HepG2 (cell line): ENCODE measurements at regions not wholly inside any gene's neighbourhood (a gene's known extent, or its start where the extent isn't known, plus 50 kb on each side); places are given as distances from the start of the nearest gene placed in this dataset.

ENCODE experiments used
- ATAC-seq: fragments of 200-7000 bp; cut with Tn5 transposase; 3 replicates; pipeline ENCODE4 v1.9.1; 2020; ENCODE audit warnings: mild to moderate bottlenecking, moderate library complexity
- BruUV-seq: library from RNA; stranded (reverse); fragments of 400-500 nt; replicated peaks from 2 replicates; lab custom pipeline; 2021; lab: Mats Ljungman, UMichigan
- CTCF ChIA-PET: fragments of 300-600 bp; formaldehyde crosslinking; extraction: SDS; loops from one replicate; lab custom pipeline; 2021; ENCODE audit warnings: low total read pairs, inconsistent platforms, low intra/inter-chr PET ratio; lab: Yijun Ruan, JAX
- POLR2A ChIA-PET: fragments of 350-600 bp; sonication (Branson Sonifier 250); formaldehyde crosslinking; loops from one replicate; lab custom pipeline; 2020; ENCODE audit warnings: antibody characterized with exemption, inconsistent platforms; lab: Yijun Ruan, JAX
- DNase-seq: peaks from one replicate; pipeline ENCODE4 v3.0.0-alpha.2; 2015; ENCODE audit warnings: low spot score
- FAIRE-seq: peaks from 3 replicates; lab custom pipeline; 2011; peaks lifted over from hg19 to GRCh38; lab: Jason Lieb, UNC
- H2AFZ ChIP-seq: one replicate; pipeline ENCODE4 v1.6.1; 2011; ENCODE audit warnings: low read length, inconsistent platforms
- H3K27ac ChIP-seq: fragments of 300-600 bp; 3 replicates; pipeline ENCODE4 v1.8.0; 2011; ENCODE audit warnings: mixed run types, mild to moderate bottlenecking, mixed read lengths, low read length, inconsistent platforms; ENCODE audit not compliant: insufficient read depth; ENCODE audit errors: extremely low read length
- H3K27me3 ChIP-seq, 2 experiments: fragments of 200-600 bp in 1 of 2; 2 replicates in 1 of 2; 3 replicates in 1 of 2; pipeline versions ENCODE4 v1.6.0 to v1.8.0; 2011; ENCODE audit warnings: low read length in 2 of 2, mild to moderate bottlenecking in 2 of 2, moderate library complexity in 2 of 2, inconsistent platforms in 1 of 2; ENCODE audit not compliant: insufficient read depth in 2 of 2, control insufficient read depth in 1 of 2
- H3K36me3 ChIP-seq, 2 experiments: fragments of 200-600 bp in 1 of 2; replicated peaks in 1 of 2; 2 replicates in 1 of 2; 3 replicates in 1 of 2; pipeline versions ENCODE4 v1.5.1 to v1.8.0; 2011; ENCODE audit warnings: low read length in 2 of 2, inconsistent platforms in 1 of 2; ENCODE audit not compliant: insufficient read depth in 2 of 2, control insufficient read depth in 1 of 2
- H3K4me1 ChIP-seq: 2 replicates; pipeline ENCODE4 v1.5.1; 2012; ENCODE audit warnings: low read length, inconsistent platforms; ENCODE audit not compliant: insufficient read depth
- H3K4me2 ChIP-seq: 2 replicates; pipeline ENCODE4 v1.6.0; 2011; ENCODE audit warnings: low read depth, low read length, inconsistent platforms
- H3K4me3 ChIP-seq, 3 experiments: fragments of 200-600 bp in 1 of 3; sonication (generic), shearing (Covaris generic) in 1 of 3; replicated peaks in 1 of 3; 2 replicates each; pipeline ENCODE4 v1.5.1; 2011 to 2016; ENCODE audit warnings: low read length in 3 of 3, inconsistent platforms in 2 of 3, low read depth in 2 of 3, mild to moderate bottlenecking in 2 of 3, control low read depth in 1 of 3, mixed read lengths in 1 of 3; ENCODE audit not compliant: insufficient read depth in 1 of 3
- H3K79me2 ChIP-seq: one replicate; pipeline ENCODE4 v1.6.1; 2011; ENCODE audit warnings: low read length, inconsistent platforms; ENCODE audit not compliant: insufficient read depth
- H3K9ac ChIP-seq: 2 replicates; pipeline ENCODE4 v1.6.0; 2011; ENCODE audit warnings: mild to moderate bottlenecking, low read depth, low read length, inconsistent platforms; ENCODE audit not compliant: insufficient read depth
- H3K9me3 ChIP-seq: 2 replicates; pipeline ENCODE4 v1.5.1; 2012; ENCODE audit warnings: mild to moderate bottlenecking, low read length
- H4K20me1 ChIP-seq: 2 replicates; pipeline ENCODE4 v1.6.0; 2011; ENCODE audit warnings: inconsistent platforms, mild to moderate bottlenecking, low read length, moderate library complexity; ENCODE audit not compliant: insufficient read depth
- CHD4 ChIP-seq: fragments of 200-600 bp; sonication (generic); IDR thresholded peaks from 2 replicates; pipeline ENCODE4 v1.7.0; 2017; ENCODE audit warnings: mild to moderate bottlenecking, low read length, borderline replicate concordance
- ELF4 ChIP-seq: sonication (generic); formaldehyde crosslinking; IDR thresholded peaks from 2 replicates; pipeline ENCODE4 v1.5.0; 2020; ENCODE audit warnings: missing genetic modification reagents, mild to moderate bottlenecking, moderate library complexity, borderline replicate concordance
- FOXJ3 ChIP-seq: sonication (generic); formaldehyde crosslinking; IDR thresholded peaks from 2 replicates; pipeline ENCODE4 v1.4.0; 2020; ENCODE audit warnings: missing genetic modification reagents, mild to moderate bottlenecking, borderline replicate concordance
- GTF2F1 ChIP-seq: fragments of 150-350 bp; IDR thresholded peaks from 2 replicates; pipeline ENCODE4 v1.6.1; 2014; ENCODE audit warnings: low read length
- MATR3 ChIP-seq: sonication (generic); formaldehyde crosslinking; IDR thresholded peaks from 2 replicates; pipeline ENCODE4 v1.4.0; 2020; ENCODE audit warnings: missing genetic modification reagents
- NFRKB ChIP-seq: fragments of 450-650 bp; IDR thresholded peaks from 2 replicates; pipeline ENCODE4 v1.6.1; 2017
- RAD21 ChIP-seq: fragments of 450-650 bp; formaldehyde crosslinking; IDR thresholded peaks from 2 replicates; pipeline ENCODE4 v1.5.0; 2020; ENCODE audit warnings: mild to moderate bottlenecking
- RARA ChIP-seq: IDR thresholded peaks from 2 replicates; pipeline ENCODE4 v1.6.1; 2016; ENCODE audit warnings: missing genetic modification reagents, missing compliant biosample characterization
- RBFOX2 ChIP-seq: fragments of 200-400 bp; formaldehyde crosslinking; IDR thresholded peaks from 2 replicates; pipeline ENCODE4 v1.6.1; 2017; ENCODE audit warnings: low read depth, mild to moderate bottlenecking, low read length
- RFX3 ChIP-seq: IDR thresholded peaks from 2 replicates; pipeline ENCODE4 v1.6.1; 2016; ENCODE audit warnings: missing biosample characterization, missing genetic modification reagents
- SIX1 ChIP-seq: sonication (generic); formaldehyde crosslinking; IDR thresholded peaks from 2 replicates; pipeline ENCODE4 v1.4.0; 2020; ENCODE audit warnings: missing genetic modification reagents, borderline replicate concordance
- ZNF12 ChIP-seq: sonication (generic); formaldehyde crosslinking; IDR thresholded peaks from 2 replicates; pipeline ENCODE4 v1.5.0; 2020; ENCODE audit warnings: missing genetic modification reagents
- ZNF24 ChIP-seq: fragments of 450-650 bp; IDR thresholded peaks from 2 replicates; pipeline ENCODE4 v1.6.1; 2017; ENCODE audit warnings: antibody characterized with exemption, mild to moderate bottlenecking
- ZNF572 ChIP-seq: sonication (generic); formaldehyde crosslinking; IDR thresholded peaks from 2 replicates; pipeline ENCODE4 v1.5.1; 2020; ENCODE audit warnings: mild to moderate bottlenecking, missing genetic modification reagents
- ZSCAN22 ChIP-seq: sonication (generic); formaldehyde crosslinking; IDR thresholded peaks from 2 replicates; pipeline ENCODE4 v1.4.0; 2020; ENCODE audit warnings: mild to moderate bottlenecking, missing genetic modification reagents
- WGBS: methylation state at CpG from one replicate; pipeline ENCODE4 v1.1.6; 2017; ENCODE audit warnings: low lambda C conversion rate; 5-methylcytosine and 5-hydroxymethylcytosine counted together
- in situ Hi-C: cut with HindIII; loops from 2 replicates; pipeline ENCODE4 v1.10.0; 2017; ENCODE audit warnings: low pct_unique_long_range_greater_than_20kb; ENCODE audit not compliant: extremely low pct_ligation_motif_present
- intact Hi-C: fragments of 100-400 bp; cut with micrococcal nuclease; formaldehyde crosslinking; loops from one replicate; pipeline ENCODE4 v1.10.0; 2022; ENCODE audit not compliant: unreplicated experiment
- TF ChIP-seq, protein P1 (sequence below), 2 experiments: sonication (generic) in 1 of 2; formaldehyde crosslinking in 1 of 2; IDR thresholded peaks; 2 replicates each; pipeline versions ENCODE4 v1.5.1 to v1.6.1; 2011 to 2020; ENCODE audit warnings: borderline replicate concordance in 1 of 2, low read depth in 1 of 2, low read length in 1 of 2, mild to moderate bottlenecking in 1 of 2, missing genetic modification reagents in 1 of 2, moderate library complexity in 1 of 2
- TF ChIP-seq, protein P2 (sequence below): sonication (generic); formaldehyde crosslinking; IDR thresholded peaks from 2 replicates; pipeline ENCODE4 v1.4.0; 2020; ENCODE audit warnings: missing genetic modification reagents
- TF ChIP-seq, protein P3 (sequence below): IDR thresholded peaks from 2 replicates; pipeline ENCODE4 v1.6.1; 2012; ENCODE audit warnings: low read depth, low read length, improper control_type of control experiment
- TF ChIP-seq, protein P4 (sequence below): fragments of 450-650 bp; IDR thresholded peaks from 2 replicates; pipeline ENCODE4 v1.6.1; 2017

DNA sequence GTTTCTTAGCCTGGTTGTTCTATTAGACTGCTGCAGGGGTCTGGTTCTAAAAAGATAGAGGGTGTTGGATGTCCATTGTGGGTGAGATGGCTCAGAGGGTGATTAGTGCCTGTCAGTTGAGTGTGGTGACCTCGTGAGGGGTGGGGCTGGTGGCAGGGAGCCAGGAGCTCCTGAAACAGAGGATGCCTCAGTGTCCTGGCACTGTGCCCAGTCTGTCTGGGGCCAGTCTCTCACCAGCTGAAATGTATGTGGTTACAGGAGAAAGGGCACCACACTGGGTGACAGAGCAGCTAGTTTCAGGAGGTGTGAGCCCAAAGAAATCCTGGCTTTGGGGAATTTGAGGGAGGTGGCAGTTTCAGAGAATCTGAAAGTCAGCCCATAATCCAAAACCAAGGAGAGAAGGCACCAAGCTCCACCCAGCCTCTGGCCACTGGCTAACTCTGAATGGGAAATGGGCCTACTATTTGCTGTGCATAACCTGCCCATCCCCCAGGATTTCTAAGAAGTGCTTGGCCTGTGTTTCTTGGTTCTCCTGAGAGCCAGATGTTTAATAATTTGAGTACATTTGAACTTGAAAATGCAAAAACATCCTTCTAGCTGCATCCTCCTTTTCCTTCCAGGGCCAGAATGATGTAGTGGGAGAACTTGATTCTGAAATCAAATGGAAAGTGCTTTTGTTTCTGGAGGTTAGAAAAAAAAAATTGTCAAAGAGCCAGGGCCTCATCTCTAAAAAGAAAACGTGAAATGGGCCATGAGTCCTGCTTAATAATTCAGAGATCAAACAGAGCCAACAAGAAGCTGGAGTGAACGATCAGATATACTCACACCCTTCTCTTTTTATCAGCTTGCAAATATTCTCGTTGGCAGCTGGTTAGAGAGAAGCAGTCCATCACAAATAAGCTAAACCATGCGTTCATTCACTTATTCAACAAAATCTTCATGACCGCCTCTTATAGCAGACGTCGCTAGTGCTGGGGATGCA lies 92.3 kb downstream of the B3GNT2 start:
- WGBS = 57% methylated on average over 8 of the region's 8 CpGs
- H3K36me3 ChIP-seq = no peaks in the 10 kb centered on the region
- TF ChIP-seq SIX1 (CRISPR knock-in tag) (no peak), CHD4 (no peak), RARA (CRISPR knock-in tag) (no peak), ZSCAN22 (CRISPR knock-in tag) (no peak), ZNF24 (no peak), RBFOX2 (no peak), FOXJ3 (CRISPR knock-in tag) (no peak), GTF2F1 (no peak), NFRKB (no peak), RAD21 (CRISPR knock-in tag) (no peak), RFX3 (no peak), ELF4 (CRISPR knock-in tag) (no peak), MATR3 (CRISPR knock-in tag) (no peak), ZNF572 (CRISPR knock-in tag) (no peak), ZNF12 (CRISPR knock-in tag) (no peak)
- TF ChIP-seq, protein P1, sequence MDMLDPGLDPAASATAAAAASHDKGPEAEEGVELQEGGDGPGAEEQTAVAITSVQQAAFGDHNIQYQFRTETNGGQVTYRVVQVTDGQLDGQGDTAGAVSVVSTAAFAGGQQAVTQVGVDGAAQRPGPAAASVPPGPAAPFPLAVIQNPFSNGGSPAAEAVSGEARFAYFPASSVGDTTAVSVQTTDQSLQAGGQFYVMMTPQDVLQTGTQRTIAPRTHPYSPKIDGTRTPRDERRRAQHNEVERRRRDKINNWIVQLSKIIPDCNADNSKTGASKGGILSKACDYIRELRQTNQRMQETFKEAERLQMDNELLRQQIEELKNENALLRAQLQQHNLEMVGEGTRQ (IDR thresholded peaks at IDR 0.05; ENCODE audit: low read depth, low read length) = no peak
- TF ChIP-seq, protein P1 (CRISPR knock-in tag; IDR thresholded peaks at IDR 0.05; ENCODE audit: borderline replicate concordance) = no peak
- TF ChIP-seq, protein P2, sequence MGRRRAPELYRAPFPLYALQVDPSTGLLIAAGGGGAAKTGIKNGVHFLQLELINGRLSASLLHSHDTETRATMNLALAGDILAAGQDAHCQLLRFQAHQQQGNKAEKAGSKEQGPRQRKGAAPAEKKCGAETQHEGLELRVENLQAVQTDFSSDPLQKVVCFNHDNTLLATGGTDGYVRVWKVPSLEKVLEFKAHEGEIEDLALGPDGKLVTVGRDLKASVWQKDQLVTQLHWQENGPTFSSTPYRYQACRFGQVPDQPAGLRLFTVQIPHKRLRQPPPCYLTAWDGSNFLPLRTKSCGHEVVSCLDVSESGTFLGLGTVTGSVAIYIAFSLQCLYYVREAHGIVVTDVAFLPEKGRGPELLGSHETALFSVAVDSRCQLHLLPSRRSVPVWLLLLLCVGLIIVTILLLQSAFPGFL (CRISPR knock-in tag) = no peak
- TF ChIP-seq, protein P3, sequence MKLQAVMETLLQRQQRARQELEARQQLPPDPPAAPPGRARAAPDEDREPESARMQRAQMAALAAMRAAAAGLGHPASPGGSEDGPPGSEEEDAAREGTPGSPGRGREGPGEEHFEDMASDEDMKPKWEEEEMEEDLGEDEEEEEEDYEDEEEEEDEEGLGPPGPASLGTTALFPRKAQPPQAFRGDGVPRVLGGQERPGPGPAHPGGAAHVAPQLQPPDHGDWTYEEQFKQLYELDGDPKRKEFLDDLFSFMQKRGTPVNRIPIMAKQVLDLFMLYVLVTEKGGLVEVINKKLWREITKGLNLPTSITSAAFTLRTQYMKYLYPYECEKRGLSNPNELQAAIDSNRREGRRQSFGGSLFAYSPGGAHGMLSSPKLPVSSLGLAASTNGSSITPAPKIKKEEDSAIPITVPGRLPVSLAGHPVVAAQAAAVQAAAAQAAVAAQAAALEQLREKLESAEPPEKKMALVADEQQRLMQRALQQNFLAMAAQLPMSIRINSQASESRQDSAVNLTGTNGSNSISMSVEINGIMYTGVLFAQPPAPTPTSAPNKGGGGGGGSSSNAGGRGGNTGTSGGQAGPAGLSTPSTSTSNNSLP = no peak
- TF ChIP-seq, protein P4, sequence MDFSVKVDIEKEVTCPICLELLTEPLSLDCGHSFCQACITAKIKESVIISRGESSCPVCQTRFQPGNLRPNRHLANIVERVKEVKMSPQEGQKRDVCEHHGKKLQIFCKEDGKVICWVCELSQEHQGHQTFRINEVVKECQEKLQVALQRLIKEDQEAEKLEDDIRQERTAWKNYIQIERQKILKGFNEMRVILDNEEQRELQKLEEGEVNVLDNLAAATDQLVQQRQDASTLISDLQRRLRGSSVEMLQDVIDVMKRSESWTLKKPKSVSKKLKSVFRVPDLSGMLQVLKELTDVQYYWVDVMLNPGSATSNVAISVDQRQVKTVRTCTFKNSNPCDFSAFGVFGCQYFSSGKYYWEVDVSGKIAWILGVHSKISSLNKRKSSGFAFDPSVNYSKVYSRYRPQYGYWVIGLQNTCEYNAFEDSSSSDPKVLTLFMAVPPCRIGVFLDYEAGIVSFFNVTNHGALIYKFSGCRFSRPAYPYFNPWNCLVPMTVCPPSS = no peak
- FAIRE-seq (no peak), ATAC-seq (no peak), DNase-seq (peak; percentile 44)
- POLR2A ChIA-PET = no interaction called here
- H3K27me3 ChIP-seq = no peaks in the 10 kb centered on the region; a peak in 1 of 5 replicates
- H4K20me1 ChIP-seq = no peaks in the 10 kb centered on the region
- H2AFZ ChIP-seq = no peak overlapping the region
- in situ Hi-C loops (no loop called here), intact Hi-C loops (no loop called here)
- no peaks in the 10 kb centered on the region for H3K79me2 ChIP-seq
- CTCF ChIA-PET = no interaction called here
- no peak overlapping the region for H3K4me2 ChIP-seq
- no TSS peak for BruUV-seq
- no peak overlapping the region for H3K9ac ChIP-seq
- H3K9me3 ChIP-seq = peaks cover 10% of the 10 kb centered on the region
- H3K27ac ChIP-seq = no peak overlapping the region
- peaks cover 17% of the 10 kb centered on the region for H3K4me1 ChIP-seq
- H3K4me3 ChIP-seq = no peak overlapping the region
